ENCODE measurements at regions not wholly inside any gene's neighbourhood (a gene's known extent, or its start where the extent isn't known, plus 50 kb on each side); places are given as distances from the start of the nearest gene placed in this dataset.

DNA sequence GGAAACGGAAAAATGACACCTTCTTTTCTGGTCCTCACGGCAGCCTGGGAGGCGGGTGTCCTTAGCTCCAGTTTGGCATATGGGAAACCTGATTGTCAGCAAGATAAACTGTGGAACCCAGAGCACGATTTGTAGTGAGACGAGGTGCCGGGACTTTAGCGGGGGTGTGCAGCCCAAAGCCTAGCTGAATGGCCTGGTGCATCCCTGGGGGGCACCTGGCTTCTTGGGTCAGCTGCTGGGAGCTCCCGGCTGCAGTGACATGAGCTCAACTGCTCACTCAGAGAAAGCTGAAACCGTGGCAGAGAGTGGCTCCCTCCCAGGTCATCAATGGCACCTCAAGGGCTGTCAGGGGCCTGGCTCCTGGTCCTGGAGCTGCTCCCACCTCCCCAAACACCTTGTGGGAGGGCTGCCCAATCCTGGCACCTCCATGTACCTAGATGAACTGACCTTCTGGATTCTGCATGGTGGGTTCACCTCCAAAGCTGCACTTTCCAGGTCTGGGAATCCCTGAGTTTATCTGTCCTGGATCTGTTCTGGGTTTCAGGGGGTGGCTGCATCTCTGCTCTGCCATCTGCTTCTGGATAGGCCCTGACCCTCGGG is 260.5 kb downstream of the MATN1 start (continued):
- TF ChIP-seq, protein P1, sequence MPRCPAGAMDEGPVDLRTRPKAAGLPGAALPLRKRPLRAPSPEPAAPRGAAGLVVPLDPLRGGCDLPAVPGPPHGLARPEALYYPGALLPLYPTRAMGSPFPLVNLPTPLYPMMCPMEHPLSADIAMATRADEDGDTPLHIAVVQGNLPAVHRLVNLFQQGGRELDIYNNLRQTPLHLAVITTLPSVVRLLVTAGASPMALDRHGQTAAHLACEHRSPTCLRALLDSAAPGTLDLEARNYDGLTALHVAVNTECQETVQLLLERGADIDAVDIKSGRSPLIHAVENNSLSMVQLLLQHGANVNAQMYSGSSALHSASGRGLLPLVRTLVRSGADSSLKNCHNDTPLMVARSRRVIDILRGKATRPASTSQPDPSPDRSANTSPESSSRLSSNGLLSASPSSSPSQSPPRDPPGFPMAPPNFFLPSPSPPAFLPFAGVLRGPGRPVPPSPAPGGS (IDR thresholded peaks at IDR 0.05; ENCODE audit: borderline replicate concordance, insufficient read depth, low read depth, low read length, poor library complexity, severe bottlenecking), result no peak
- no peak for TF ChIP-seq RELA (IDR thresholded peaks at IDR 0.05; ENCODE audit: borderline replicate concordance, partially characterized antibody)
- no peak for TF ChIP-seq SRF (IDR thresholded peaks at IDR 0.05; ENCODE audit: low read depth in 2 of 2, low read length in 2 of 2)
- TF ChIP-seq, protein P2, sequence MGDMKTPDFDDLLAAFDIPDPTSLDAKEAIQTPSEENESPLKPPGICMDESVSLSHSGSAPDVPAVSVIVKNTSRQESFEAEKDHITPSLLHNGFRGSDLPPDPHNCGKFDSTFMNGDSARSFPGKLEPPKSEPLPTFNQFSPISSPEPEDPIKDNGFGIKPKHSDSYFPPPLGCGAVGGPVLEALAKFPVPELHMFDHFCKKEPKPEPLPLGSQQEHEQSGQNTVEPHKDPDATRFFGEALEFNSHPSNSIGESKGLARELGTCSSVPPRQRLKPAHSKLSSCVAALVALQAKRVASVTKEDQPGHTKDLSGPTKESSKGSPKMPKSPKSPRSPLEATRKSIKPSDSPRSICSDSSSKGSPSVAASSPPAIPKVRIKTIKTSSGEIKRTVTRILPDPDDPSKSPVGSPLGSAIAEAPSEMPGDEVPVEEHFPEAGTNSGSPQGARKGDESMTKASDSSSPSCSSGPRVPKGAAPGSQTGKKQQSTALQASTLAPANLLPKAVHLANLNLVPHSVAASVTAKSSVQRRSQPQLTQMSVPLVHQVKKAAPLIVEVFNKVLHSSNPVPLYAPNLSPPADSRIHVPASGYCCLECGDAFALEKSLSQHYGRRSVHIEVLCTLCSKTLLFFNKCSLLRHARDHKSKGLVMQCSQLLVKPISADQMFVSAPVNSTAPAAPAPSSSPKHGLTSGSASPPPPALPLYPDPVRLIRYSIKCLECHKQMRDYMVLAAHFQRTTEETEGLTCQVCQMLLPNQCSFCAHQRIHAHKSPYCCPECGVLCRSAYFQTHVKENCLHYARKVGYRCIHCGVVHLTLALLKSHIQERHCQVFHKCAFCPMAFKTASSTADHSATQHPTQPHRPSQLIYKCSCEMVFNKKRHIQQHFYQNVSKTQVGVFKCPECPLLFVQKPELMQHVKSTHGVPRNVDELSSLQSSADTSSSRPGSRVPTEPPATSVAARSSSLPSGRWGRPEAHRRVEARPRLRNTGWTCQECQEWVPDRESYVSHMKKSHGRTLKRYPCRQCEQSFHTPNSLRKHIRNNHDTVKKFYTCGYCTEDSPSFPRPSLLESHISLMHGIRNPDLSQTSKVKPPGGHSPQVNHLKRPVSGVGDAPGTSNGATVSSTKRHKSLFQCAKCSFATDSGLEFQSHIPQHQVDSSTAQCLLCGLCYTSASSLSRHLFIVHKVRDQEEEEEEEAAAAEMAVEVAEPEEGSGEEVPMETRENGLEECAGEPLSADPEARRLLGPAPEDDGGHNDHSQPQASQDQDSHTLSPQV (IDR thresholded peaks at IDR 0.05), result no peak
- TF ChIP-seq FOS (IDR thresholded peaks at IDR 0.05; ENCODE audit: borderline replicate concordance, extremely low read depth, insufficient read length), result no peak
- no peak for TF ChIP-seq KDM1A (IDR thresholded peaks at IDR 0.05; ENCODE audit: borderline replicate concordance)

DNA sequence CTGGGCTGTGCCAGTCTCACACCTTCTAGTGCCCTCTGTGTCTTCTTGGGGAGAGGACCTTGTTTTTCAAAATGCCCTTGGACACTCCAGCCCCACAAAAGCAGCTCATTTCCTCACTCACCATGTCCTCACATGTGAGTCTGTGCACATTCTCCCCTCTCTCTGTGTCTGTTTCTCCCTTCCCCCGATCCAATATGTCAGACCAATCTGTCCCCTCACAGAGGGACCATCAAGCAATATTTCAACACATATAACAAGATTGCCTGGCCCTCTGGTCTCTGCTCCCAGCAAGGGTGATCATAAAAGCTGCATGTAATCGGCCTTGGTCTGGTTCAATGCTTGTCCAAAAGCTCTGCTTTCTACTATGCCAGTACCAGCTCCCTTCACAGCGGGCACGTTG is 261.2 kb downstream of the MATN1 start:
- no peak for DNase-seq (ENCODE audit: low read depth, low spot score)
- ChIA-PET SMC1A (ENCODE audit: uncharacterized antibody, unreplicated experiment) (no interaction called here), POLR2A (no interaction called here), CTCF (no interaction called here), RAD21 (ENCODE audit: unreplicated experiment) (no interaction called here)
- in situ Hi-C loops (cut with MboI), result no loop called here
- H3K4me1 ChIP-seq (ENCODE audit: control insufficient read depth, insufficient read depth, low read length), result no peaks in the 10 kb centered on the region
- 1% methylated on average over 4 of the region's 4 CpGs for WGBS (ENCODE audit: insufficient coverage, insufficient replicate concordance, low lambda C conversion rate, missing lambda C conversion rate)
- no peaks in the 10 kb centered on the region for H3K36me3 ChIP-seq (ENCODE audit: control insufficient read depth in 2 of 2, insufficient read depth in 2 of 2, low read length in 1 of 2)
- H3K27me3 ChIP-seq (replicated peaks in 1 of 2; ENCODE audit: control insufficient read depth in 2 of 2, insufficient read depth in 2 of 2, low read length in 1 of 2), result no peaks in the 10 kb centered on the region; a peak in 1 of 4 replicates
- no peak overlapping the region for H3K27ac ChIP-seq (ENCODE audit: control insufficient read depth, insufficient read depth)
- H3K4me3 ChIP-seq, result no peak overlapping the region
- H2AFZ ChIP-seq (ENCODE audit: control insufficient read depth, low read depth, low read length), result no peak overlapping the region
- no peak overlapping the region for H3K4me2 ChIP-seq (ENCODE audit: control insufficient read depth, insufficient read depth)
- no peak for FAIRE-seq
- H3K79me2 ChIP-seq (ENCODE audit: control insufficient read depth, insufficient read depth, low read length), result no peaks in the 10 kb centered on the region
- intact Hi-C loops (cut with micrococcal nuclease; ENCODE audit: unreplicated experiment), result no loop called here
- no TSS peak for BruUV-seq (replicated peaks)
- no peaks in the 10 kb centered on the region for H3K9me3 ChIP-seq (replicated peaks; ENCODE audit: control insufficient read depth, insufficient read depth, low read length)
- ATAC-seq, result no peak
- no peaks in the 10 kb centered on the region for H4K20me1 ChIP-seq (ENCODE audit: control insufficient read depth, insufficient read depth)
- no peak overlapping the region for H3K9ac ChIP-seq (ENCODE audit: control insufficient read depth, insufficient read depth, low read length)
- TF ChIP-seq NRF1 (conservative IDR thresholded peaks at IDR 0.05; ENCODE audit: low read depth, low read length) (no peak), SPI1 (IDR thresholded peaks at IDR 0.05; ENCODE audit: borderline replicate concordance, insufficient read depth, low read depth, low read length) (no peak), PAX5 (IDR thresholded peaks at IDR 0.05; ENCODE audit: borderline replicate concordance, low read depth, low read length) (no peak), TAF1 (IDR thresholded peaks at IDR 0.05; ENCODE audit: borderline replicate concordance, low read depth, low read length) (no peak), ASH2L (IDR thresholded peaks at IDR 0.05; ENCODE audit: borderline replicate concordance, low read depth) (no peak), MTA2 (IDR thresholded peaks at IDR 0.05; ENCODE audit: low read depth) (no peak), PML (IDR thresholded peaks at IDR 0.05; ENCODE audit: low read length) (no peak), POLR2AphosphoS5 (IDR thresholded peaks at IDR 0.05; ENCODE audit: low read length) (no peak), RCOR1 (conservative IDR thresholded peaks at IDR 0.05; ENCODE audit: low read depth, low read length) (no peak)
